ENCODE measurements at regions not wholly inside any gene's neighbourhood (a gene's known extent, or its start where the extent isn't known, plus 50 kb on each side); places are given as distances from the start of the nearest gene placed in this dataset.

- DNase-seq (ENCODE audit: low read depth in 1 of 2, low spot score in 1 of 2) = no peak
- Histone ChIP-seq H3K27ac (replicated peaks) (no peak overlapping the region), H3K4me3 (replicated peaks; ENCODE audit: insufficient read depth, low read length) (no peak overlapping the region), H3K27me3 (ENCODE audit: insufficient read depth, poor library complexity, severe bottlenecking) (no peaks in the 10 kb centered on the region)
- TF ChIP-seq CTCF (IDR thresholded peaks at IDR 0.05; ENCODE audit: insufficient read depth, low read length) (no peak), SPI1 (IDR thresholded peaks at IDR 0.05; ENCODE audit: borderline replicate concordance, low read depth) (no peak), GABPA (IDR thresholded peaks at IDR 0.05; ENCODE audit: low read depth) (no peak), REST (IDR thresholded peaks at IDR 0.05; ENCODE audit: insufficient replicate concordance, low read depth) (no peak), POLR2AphosphoS5 (IDR thresholded peaks at IDR 0.05; ENCODE audit: low read depth) (no peak)
These were observed 1356.7 kb upstream of the NXPH2 start for GRCh38 chr2:140136861-140137260.

GRCh38 chr2:140136366-140136765 lies 1356.2 kb upstream of the NXPH2 start:
- TF ChIP-seq SPI1 (IDR thresholded peaks at IDR 0.05; ENCODE audit: borderline replicate concordance, low read depth) = no peak
- TF ChIP-seq GABPA (IDR thresholded peaks at IDR 0.05; ENCODE audit: low read depth) = no peak
- no peak for TF ChIP-seq CTCF (IDR thresholded peaks at IDR 0.05; ENCODE audit: insufficient read depth, low read length)
- TF ChIP-seq REST (IDR thresholded peaks at IDR 0.05; ENCODE audit: insufficient replicate concordance, low read depth) = no peak
- TF ChIP-seq POLR2AphosphoS5 (IDR thresholded peaks at IDR 0.05; ENCODE audit: low read depth) = no peak
- H3K27ac ChIP-seq (replicated peaks) = no peak overlapping the region
- DNase-seq (ENCODE audit: low read depth in 1 of 2, low spot score in 1 of 2) = no peak
- H3K4me3 ChIP-seq (replicated peaks; ENCODE audit: insufficient read depth, low read length) = no peak overlapping the region
- H3K27me3 ChIP-seq (ENCODE audit: insufficient read depth, poor library complexity, severe bottlenecking) = no peaks in the 10 kb centered on the region

GRCh38 chr2:140128909-140129308 lies 1348.7 kb upstream of the NXPH2 start:
- Histone ChIP-seq H3K4me3 (replicated peaks; ENCODE audit: insufficient read depth, low read length) (no peak overlapping the region), H3K27ac (replicated peaks) (no peak overlapping the region), H3K27me3 (ENCODE audit: insufficient read depth, poor library complexity, severe bottlenecking) (no peaks in the 10 kb centered on the region)
- DNase-seq (ENCODE audit: low read depth in 1 of 2, low spot score in 1 of 2) = no peak
- TF ChIP-seq SPI1 (IDR thresholded peaks at IDR 0.05; ENCODE audit: borderline replicate concordance, low read depth) (no peak), REST (IDR thresholded peaks at IDR 0.05; ENCODE audit: insufficient replicate concordance, low read depth) (no peak), GABPA (IDR thresholded peaks at IDR 0.05; ENCODE audit: low read depth) (no peak), POLR2AphosphoS5 (IDR thresholded peaks at IDR 0.05; ENCODE audit: low read depth) (no peak), CTCF (IDR thresholded peaks at IDR 0.05; ENCODE audit: insufficient read depth, low read length) (no peak)
